Muscle of back (tissue), 3 donors: ENCODE measurements at regions not wholly inside any gene's neighbourhood (a gene's known extent, or its start where the extent isn't known, plus 50 kb on each side); places are given as distances from the start of the nearest gene placed in this dataset.
"Not testable (repeated sequence)": the region's sequence is repeated elsewhere in the genome, so short reads cannot be mapped to it uniquely, and the experiment has no call there.

Source experiments
- DNase-seq, 3 donors: peaks; one replicate each; pipeline versions ENCODE4 v3.0.0 to v3.0.0-alpha.2; 2013

- no peak for DNase-seq
Measured at GRCh38 chr2:52387937-52388590, 1356.1 kb upstream of the NRXN1 start.

GRCh38 chr2:52386433-52387030, 1354.6 kb upstream of the NRXN1 start:
- DNase-seq, result no peak

GRCh38 chr2:52383541-52383940, 1351.6 kb upstream of the NRXN1 start:
- DNase-seq, result no peak

GRCh38 chr2:52369178-52369577, 1337.2 kb upstream of the NRXN1 start:
- no peak for DNase-seq

- no peak for DNase-seq
Measured at GRCh38 chr2:52368141-52368540, 1336.2 kb upstream of the NRXN1 start.

GRCh38 chr2:52365946-52366345, 1334.0 kb upstream of the NRXN1 start:
- DNase-seq, result no peak

- no peak for DNase-seq
Measured at GRCh38 chr2:52356556-52356955, 1324.6 kb upstream of the NRXN1 start.

- no peak for DNase-seq
Measured at GRCh38 chr2:52347292-52347691, 1315.4 kb upstream of the NRXN1 start.

GRCh38 chr2:52345676-52346075, 1313.7 kb upstream of the NRXN1 start:
- peak in 2 of 3 donors; percentile 16 to 46 for DNase-seq

- DNase-seq, result peak in 1 of 3 donors; percentile 9
Measured at GRCh38 chr2:52345082-52345481, 1313.2 kb upstream of the NRXN1 start.

GRCh38 chr2:52343706-52344266, 1311.9 kb upstream of the NRXN1 start:
- no peak for DNase-seq

GRCh38 chr2:52343010-52343409, 1311.1 kb upstream of the NRXN1 start:
- no peak for DNase-seq

- no peak for DNase-seq
Measured at GRCh38 chr2:52342458-52342857, 1310.5 kb upstream of the NRXN1 start.

GRCh38 chr2:52341732-52342131, 1309.8 kb upstream of the NRXN1 start:
- no peak for DNase-seq

GRCh38 chr2:52340171-52340570, 1308.2 kb upstream of the NRXN1 start:
- peak; percentile 2 to 69 (median 11) for DNase-seq

- not testable (repeated sequence) for DNase-seq
Measured at GRCh38 chr2:52337786-52338185, 1305.9 kb upstream of the NRXN1 start.

GRCh38 chr2:52336951-52337350, 1305.0 kb upstream of the NRXN1 start:
- no peak for DNase-seq

GRCh38 chr2:52335727-52336126, 1303.8 kb upstream of the NRXN1 start:
- no peak for DNase-seq

GRCh38 chr2:52334185-52334584, 1302.3 kb upstream of the NRXN1 start:
- no peak for DNase-seq

- DNase-seq, result no peak
Measured at GRCh38 chr2:52327641-52328040, 1295.7 kb upstream of the NRXN1 start.

- no peak for DNase-seq
Measured at GRCh38 chr2:52314231-52314630, 1282.3 kb upstream of the NRXN1 start.

GRCh38 chr2:52312486-52312885, 1280.6 kb upstream of the NRXN1 start:
- DNase-seq, result no peak

GRCh38 chr2:52311862-52312261, 1279.9 kb upstream of the NRXN1 start:
- DNase-seq, result no peak

GRCh38 chr2:52308156-52308555, 1276.2 kb upstream of the NRXN1 start:
- no peak for DNase-seq
